ENCODE measurements at regions not wholly inside any gene's neighbourhood (a gene's known extent, or its start where the extent isn't known, plus 50 kb on each side); places are given as distances from the start of the nearest gene placed in this dataset.

GRCh38 chr16:73216932-73217331 lies 169.0 kb upstream of the ZFHX3 start (continued):
- TF ChIP-seq ZNF462 (CRISPR knock-in tag; IDR thresholded peaks at IDR 0.05) (no peak), CREB1 (CRISPR knock-in tag; IDR thresholded peaks at IDR 0.05; ENCODE audit: low read depth) (no peak), STAT1 (IDR thresholded peaks at IDR 0.05; ENCODE audit: unreplicated experiment) (no peak), ZNF331 (CRISPR knock-in tag; IDR thresholded peaks at IDR 0.05; ENCODE audit: low read depth) (no peak), POLR2AphosphoS5 (IDR thresholded peaks at IDR 0.05; ENCODE audit: low read depth) (no peak), ZNF114 (CRISPR knock-in tag; IDR thresholded peaks at IDR 0.05) (no peak), EZH2 (IDR thresholded peaks at IDR 0.05; ENCODE audit: low read depth, unreplicated experiment) (no peak), JUNB (IDR thresholded peaks at IDR 0.05; ENCODE audit: unreplicated experiment) (no peak), ETS1 (IDR thresholded peaks at IDR 0.05) (no peak)
